HCT116 (cell line): ENCODE measurements at regions not wholly inside any gene's neighbourhood (a gene's known extent, or its start where the extent isn't known, plus 50 kb on each side); places are given as distances from the start of the nearest gene placed in this dataset.

Source experiments
- EZH2phosphoT487 ChIP-seq: fragments of 200-600 bp; IDR thresholded peaks from 2 replicates; pipeline ENCODE4 v1.6.1; 2018; ENCODE audit warnings: antibody characterized with exemption, borderline replicate concordance
- POLR2A ChIP-seq: IDR thresholded peaks from 2 replicates; pipeline ENCODE4 v1.7.0; 2011; ENCODE audit warnings: borderline replicate concordance; ENCODE audit not compliant: insufficient read depth, insufficient read length; ENCODE audit errors: extremely low read depth
- POLR2AphosphoS5 ChIP-seq: IDR thresholded peaks from 2 replicates; pipeline ENCODE4 v1.6.1; 2011; ENCODE audit warnings: mild to moderate bottlenecking, low read depth, low read length, moderate library complexity
- SP1 ChIP-seq: IDR thresholded peaks from 2 replicates; pipeline ENCODE4 v1.6.1; 2012; ENCODE audit warnings: low read depth
- ZFX ChIP-seq: fragments of 450-650 bp; IDR thresholded peaks from 2 replicates; pipeline ENCODE4 v1.6.1; 2017
- TF ChIP-seq, protein P1 (sequence below), 3 experiments: fragments of 200-600 bp in 1 of 3; sonication (generic) in 1 of 3; IDR thresholded peaks in 2 of 3; conservative IDR thresholded peaks in 1 of 3; 2 replicates each; pipeline ENCODE4 v1.5.1; 2012 to 2017; ENCODE audit warnings: low read depth in 2 of 3, low read length in 2 of 3, antibody characterized with exemption in 1 of 3, borderline replicate concordance in 1 of 3, control low read depth in 1 of 3, mild to moderate bottlenecking in 1 of 3, mixed read lengths in 1 of 3, mixed run types in 1 of 3, moderate library complexity in 1 of 3; ENCODE audit not compliant: insufficient read depth in 1 of 3
- TF ChIP-seq, protein P2 (sequence below): IDR thresholded peaks from 2 replicates; pipeline ENCODE4 v1.6.1; 2012; ENCODE audit warnings: low read depth
- TF ChIP-seq, protein P3 (sequence below): IDR thresholded peaks from 2 replicates; pipeline ENCODE4 v1.6.1; 2012
- TF ChIP-seq, protein P4 (sequence below): IDR thresholded peaks from 2 replicates; pipeline ENCODE4 v1.6.1; 2012

DNA sequence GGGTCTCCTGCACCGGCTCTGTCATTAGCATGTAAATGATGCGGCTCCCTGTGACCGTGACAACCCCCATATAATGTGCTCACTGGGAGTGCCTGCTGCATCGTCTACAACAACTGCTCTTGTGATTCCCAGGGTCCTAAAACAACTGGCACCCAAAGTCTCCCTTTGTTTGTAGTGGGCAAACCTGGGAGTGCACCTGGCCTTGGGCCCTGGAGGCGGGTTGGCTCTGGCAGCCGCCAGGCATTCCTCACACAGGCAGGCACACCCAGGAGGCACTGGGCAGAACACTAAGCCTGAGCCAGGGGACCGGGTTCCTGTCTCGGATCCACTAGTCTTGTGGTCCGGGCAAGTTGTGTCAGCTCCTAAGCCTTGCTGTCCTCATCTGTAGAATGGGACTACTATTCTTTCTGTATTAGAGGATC lies 115.5 kb upstream of the GPR26 start:
- TF ChIP-seq, protein P1, sequence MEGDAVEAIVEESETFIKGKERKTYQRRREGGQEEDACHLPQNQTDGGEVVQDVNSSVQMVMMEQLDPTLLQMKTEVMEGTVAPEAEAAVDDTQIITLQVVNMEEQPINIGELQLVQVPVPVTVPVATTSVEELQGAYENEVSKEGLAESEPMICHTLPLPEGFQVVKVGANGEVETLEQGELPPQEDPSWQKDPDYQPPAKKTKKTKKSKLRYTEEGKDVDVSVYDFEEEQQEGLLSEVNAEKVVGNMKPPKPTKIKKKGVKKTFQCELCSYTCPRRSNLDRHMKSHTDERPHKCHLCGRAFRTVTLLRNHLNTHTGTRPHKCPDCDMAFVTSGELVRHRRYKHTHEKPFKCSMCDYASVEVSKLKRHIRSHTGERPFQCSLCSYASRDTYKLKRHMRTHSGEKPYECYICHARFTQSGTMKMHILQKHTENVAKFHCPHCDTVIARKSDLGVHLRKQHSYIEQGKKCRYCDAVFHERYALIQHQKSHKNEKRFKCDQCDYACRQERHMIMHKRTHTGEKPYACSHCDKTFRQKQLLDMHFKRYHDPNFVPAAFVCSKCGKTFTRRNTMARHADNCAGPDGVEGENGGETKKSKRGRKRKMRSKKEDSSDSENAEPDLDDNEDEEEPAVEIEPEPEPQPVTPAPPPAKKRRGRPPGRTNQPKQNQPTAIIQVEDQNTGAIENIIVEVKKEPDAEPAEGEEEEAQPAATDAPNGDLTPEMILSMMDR (IDR thresholded peaks at IDR 0.05 in 2 of 3, conservative IDR thresholded peaks at IDR 0.05 in 1 of 3; ENCODE audit: borderline replicate concordance in 1 of 3, insufficient read depth in 1 of 3, low read depth in 2 of 3, low read length in 2 of 3) = no peak
- TF ChIP-seq, protein P2, sequence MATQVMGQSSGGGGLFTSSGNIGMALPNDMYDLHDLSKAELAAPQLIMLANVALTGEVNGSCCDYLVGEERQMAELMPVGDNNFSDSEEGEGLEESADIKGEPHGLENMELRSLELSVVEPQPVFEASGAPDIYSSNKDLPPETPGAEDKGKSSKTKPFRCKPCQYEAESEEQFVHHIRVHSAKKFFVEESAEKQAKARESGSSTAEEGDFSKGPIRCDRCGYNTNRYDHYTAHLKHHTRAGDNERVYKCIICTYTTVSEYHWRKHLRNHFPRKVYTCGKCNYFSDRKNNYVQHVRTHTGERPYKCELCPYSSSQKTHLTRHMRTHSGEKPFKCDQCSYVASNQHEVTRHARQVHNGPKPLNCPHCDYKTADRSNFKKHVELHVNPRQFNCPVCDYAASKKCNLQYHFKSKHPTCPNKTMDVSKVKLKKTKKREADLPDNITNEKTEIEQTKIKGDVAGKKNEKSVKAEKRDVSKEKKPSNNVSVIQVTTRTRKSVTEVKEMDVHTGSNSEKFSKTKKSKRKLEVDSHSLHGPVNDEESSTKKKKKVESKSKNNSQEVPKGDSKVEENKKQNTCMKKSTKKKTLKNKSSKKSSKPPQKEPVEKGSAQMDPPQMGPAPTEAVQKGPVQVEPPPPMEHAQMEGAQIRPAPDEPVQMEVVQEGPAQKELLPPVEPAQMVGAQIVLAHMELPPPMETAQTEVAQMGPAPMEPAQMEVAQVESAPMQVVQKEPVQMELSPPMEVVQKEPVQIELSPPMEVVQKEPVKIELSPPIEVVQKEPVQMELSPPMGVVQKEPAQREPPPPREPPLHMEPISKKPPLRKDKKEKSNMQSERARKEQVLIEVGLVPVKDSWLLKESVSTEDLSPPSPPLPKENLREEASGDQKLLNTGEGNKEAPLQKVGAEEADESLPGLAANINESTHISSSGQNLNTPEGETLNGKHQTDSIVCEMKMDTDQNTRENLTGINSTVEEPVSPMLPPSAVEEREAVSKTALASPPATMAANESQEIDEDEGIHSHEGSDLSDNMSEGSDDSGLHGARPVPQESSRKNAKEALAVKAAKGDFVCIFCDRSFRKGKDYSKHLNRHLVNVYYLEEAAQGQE = no peak
- TF ChIP-seq POLR2A = no peak
- TF ChIP-seq SP1 = no peak
- TF ChIP-seq, protein P3, sequence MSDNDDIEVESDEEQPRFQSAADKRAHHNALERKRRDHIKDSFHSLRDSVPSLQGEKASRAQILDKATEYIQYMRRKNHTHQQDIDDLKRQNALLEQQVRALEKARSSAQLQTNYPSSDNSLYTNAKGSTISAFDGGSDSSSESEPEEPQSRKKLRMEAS = no peak
- no peak for TF ChIP-seq ZFX
- TF ChIP-seq EZH2phosphoT487 = no peak
- TF ChIP-seq, protein P4, sequence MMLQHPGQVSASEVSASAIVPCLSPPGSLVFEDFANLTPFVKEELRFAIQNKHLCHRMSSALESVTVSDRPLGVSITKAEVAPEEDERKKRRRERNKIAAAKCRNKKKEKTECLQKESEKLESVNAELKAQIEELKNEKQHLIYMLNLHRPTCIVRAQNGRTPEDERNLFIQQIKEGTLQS = no peak
- no peak for TF ChIP-seq POLR2AphosphoS5
